Activated naive CD4-positive, alpha-beta T cell treated with Interleukin-2 at 50 U/mL for 16 hours (primary cell): ENCODE measurements at regions not wholly inside any gene's neighbourhood (a gene's known extent, or its start where the extent isn't known, plus 50 kb on each side); places are given as distances from the start of the nearest gene placed in this dataset.

Source experiments
- DNase-seq: peaks from one replicate; pipeline ENCODE4 v3.0.0-alpha.2; 2020

DNA sequence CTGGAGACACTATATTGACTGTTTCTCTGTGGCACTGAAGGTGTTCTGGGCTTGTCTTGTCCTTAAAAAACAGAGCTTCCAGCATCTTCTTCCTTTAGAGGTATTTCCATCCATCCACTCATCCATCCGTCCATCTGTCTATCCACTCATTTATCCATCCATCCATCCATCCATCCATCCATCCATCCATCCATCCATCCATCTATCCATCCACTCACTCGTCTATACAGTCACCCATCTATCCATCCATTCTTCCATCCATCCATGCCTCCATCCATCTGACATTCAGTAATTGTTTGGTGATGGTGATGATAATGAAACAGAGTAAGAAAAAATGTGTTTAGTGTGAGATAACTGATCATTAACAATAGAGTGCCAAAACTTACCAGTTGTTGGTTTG lies 334.8 kb downstream of the NSG2 start:
- DNase-seq, result no peak

DNA sequence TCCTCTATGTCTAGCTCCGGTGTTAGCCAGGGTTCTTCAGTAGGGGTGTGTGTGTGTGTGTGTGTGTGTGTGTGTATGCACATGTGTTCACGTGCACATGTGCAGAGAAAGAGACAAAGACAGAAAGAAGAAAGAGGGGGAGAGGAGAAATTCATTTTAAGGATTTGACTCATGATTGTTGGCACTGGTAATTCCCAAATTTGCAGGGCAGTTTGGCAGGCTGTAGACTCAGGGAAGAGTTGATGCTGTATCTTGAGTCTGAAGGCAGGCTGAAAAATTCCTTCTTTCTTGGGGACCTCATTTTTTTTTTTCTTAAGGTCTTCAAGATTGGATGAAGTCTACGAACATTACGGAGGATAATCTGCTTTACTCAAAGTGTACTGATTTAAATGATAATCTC lies 335.7 kb downstream of the NSG2 start:
- no peak for DNase-seq

DNA sequence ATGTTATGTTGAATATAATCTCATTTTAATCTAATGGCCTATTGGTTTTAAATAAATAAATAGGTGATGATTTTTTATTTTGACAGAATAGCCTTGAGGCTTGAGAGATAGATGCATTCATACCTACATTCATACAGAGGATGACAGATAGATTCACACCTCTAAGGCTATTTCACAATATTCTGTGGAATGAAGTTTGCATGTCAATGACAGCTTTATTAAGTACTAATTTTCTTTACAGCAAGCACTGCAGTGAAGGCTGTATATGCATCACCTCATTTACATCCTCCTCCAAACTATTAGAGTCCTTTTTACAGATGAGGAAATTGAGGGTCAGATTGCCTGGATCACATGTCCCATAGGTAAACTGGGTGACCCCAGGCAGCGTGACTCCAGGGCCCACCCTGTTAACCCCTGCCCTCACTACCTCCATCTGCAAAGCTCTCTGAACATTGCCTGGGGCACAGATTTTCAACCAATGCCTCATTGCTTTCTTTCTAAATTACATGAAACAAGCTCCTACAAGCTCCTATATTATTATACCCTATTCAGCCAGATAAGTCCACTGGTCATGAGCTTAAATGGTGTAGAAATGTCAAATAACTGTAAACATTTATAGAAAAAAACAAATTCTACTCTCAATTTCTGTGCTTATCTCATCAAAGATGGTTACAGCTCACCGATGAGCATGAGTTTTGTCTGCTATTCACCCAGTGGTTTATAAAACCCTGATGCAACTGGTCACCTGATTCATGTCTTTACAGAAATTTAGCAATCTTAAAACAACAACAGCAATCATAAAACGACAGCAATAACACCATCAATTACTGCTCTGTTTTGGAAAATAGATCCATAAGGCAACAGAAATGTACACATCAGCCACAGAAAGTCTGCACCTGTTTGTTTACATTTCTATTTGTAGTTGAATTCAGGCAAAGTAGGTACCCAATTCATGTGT lies 338.0 kb downstream of the NSG2 start:
- no peak for DNase-seq

DNA sequence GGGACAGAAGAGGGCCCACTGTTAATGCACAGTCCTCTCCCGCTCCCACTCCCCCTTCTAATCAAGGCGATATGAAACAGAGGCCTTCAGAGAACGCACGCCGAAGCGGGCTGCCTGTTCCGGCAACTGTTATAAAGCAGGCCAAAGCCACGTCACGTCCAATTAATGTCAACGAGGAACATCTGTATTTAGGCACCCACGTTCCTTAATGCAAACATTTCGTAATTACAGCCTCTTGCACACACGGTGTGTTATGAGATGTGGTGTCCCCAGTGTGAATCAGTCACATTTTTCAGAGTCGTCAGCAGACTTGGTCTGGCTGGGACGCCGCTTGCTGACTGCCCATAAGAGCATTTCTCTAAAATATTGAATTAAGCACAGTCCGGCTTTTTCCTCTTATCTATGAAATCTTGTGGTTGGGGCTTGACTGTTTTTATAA lies 339.0 kb downstream of the NSG2 start:
- no peak for DNase-seq

DNA sequence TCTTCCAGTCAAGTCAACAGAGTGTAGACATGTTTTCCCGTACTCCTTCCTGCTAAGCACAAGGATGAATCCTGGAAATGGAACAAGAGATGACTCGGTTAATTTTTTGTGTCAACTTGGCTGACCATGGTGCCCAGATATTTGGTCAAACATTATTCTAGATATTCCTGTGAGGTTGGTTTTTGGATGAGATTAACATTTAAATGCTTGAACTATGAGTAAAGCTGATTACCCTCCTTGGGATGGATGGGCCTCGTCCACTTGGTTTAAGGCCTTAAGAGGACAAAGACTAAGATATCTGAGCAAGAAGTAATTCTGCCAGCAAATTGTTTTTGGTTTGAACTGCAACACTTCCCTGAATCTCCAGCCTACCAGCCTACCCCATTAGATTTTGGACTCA lies 338.1 kb upstream of the MSX2 start:
- DNase-seq, result no peak

DNA sequence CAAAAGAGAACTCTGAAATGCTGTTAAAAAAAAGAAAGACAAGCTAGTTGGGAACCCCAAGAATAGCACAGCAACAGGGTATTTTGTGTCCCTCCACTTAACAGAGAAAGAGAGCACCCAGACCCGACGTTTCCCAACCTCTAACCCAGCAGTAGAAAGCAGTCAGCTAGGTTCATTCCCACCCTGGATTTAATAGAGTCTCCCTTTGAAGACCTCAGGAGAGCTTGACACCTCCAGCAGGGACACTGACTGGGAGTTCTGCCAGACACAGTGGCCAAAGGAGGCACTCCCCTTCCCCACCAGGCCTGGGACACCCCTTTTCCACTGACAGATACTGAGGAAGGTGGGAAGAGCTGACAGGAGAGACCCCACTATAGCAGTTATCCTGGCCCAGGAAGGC lies 337.5 kb upstream of the MSX2 start:
- no peak for DNase-seq

DNA sequence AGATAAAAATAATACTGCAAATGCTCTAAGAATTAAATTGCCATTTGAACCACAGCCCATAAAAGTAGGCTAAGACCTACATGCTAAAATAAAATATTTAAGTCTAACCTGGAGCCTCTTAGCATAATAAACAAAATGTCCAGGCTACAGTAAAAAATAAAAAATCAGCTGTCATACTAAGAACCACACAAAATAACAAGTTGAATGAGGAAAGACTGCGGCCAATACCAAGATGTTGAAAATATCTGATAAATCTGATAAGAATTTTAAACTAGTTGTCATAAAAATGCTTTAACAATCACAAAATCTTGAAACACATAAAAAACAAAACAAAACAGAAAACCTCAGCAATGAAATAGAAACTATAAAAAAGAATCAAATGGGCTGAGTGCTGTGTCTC lies 336.9 kb upstream of the MSX2 start:
- no peak for DNase-seq

DNA sequence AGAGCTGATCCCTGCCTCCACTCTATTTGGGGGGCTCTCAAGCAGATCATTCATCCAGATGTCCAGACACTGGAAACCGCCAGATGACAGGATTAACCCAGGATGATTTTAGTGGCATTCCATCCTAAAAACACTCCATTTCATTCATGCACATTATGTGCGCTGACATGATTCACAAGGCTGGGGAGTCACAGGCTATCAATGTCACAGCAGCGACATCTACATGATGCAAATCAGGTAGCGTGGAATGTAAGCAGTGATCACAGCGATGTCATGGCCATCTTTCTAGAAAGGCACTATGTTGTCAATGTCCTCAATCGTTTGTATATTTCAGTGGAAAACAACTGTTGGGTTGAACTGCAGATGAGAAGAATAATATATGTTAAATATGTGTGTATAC lies 331.5 kb upstream of the MSX2 start:
- DNase-seq, result no peak

DNA sequence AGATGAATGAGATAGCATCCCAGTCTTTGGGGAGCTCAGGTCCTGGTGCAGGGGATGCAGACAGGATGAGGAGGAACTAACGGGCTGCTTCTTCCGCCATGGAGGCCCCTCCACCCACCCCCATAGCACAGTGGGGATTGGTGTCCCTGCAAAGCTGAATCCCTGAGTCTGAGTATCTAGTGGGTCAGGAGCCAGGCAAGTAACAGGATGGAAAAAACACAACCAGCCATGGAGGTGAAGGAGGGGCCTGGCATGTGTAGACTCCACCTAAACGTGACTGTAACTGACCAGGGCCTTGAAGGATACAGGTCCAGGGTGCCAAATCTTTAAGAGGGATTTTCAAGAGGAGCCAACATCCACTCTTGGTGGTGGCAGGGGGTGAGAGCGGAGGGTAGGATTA lies 327.8 kb upstream of the MSX2 start:
- DNase-seq, result no peak

DNA sequence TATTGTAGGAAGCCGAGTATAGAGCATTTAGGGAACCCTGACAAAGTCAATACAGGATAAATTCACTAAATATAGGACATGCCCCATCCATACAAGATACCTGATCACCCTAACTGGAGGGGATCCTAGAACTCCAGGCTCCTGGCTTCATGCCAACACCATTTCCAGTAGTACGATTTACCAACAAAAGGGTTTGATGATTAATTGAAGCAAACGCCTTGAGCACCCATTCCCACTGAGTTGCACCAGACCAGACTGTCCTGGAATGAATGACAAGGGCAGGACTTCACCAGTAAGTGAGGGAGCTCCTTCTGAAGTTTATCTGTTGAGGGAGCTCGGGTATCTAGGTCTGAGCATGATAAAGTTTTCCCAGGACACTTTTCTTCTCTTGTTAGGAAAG lies 327.2 kb upstream of the MSX2 start:
- DNase-seq, result no peak

- no peak for DNase-seq
These were observed 326.2 kb upstream of the MSX2 start for GRCh38 chr5:174398171-174398570.

- DNase-seq, result no peak
These were observed 325.0 kb upstream of the MSX2 start for GRCh38 chr5:174399411-174399810.

GRCh38 chr5:174400461-174400860 lies 323.9 kb upstream of the MSX2 start:
- no peak for DNase-seq

DNA sequence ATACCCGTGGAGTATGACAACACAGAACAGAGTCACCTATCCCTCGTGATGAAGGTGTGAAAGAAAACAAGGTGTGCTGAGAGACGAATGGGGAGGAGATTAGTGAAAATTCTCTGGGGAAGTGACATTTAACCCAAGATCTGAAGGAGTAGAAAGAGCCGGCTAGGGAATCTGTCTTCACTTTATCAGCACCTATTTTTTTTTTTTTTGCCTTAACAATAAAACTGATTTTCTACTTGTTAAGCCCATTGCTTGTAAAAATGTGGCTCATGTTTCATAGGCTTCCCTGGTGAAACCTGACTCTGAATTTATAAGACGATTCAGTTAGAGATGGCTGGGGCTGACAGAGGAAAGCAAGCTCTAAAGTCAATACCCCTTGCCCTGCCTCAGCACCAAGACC lies 322.6 kb upstream of the MSX2 start:
- no peak for DNase-seq

DNA sequence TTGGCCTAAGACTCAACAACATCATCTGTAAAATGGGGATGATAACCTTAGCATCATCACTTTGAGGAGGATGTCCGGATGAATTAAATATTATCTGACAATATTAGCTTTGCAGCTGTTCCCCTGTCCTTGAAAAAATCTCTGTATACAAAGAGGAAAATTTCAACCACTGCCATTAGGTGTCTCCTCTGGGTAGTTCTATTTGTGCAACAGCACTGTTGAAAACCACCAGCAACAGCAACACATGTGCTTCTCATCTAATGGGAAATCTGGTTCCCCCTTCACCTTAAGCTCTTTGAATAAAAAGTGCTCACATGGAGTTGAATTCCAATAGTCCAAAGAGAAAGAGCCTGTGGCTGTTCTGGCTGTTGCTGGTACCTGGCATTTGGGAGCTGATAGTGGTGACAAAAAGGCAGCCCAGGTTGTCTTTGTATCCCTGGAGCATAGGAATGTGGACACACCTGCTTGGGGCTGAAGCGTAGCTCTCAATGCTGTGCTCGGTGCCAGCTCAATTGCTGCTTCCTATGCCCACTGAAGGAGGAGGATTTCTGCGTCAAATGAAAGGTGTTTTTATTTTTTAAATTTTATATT lies 322.1 kb upstream of the MSX2 start:
- no peak for DNase-seq

GRCh38 chr5:174404848-174405247 lies 319.5 kb upstream of the MSX2 start:
- no peak for DNase-seq

- DNase-seq, result no peak
These were observed 315.3 kb upstream of the MSX2 start for GRCh38 chr5:174409070-174409469.

DNA sequence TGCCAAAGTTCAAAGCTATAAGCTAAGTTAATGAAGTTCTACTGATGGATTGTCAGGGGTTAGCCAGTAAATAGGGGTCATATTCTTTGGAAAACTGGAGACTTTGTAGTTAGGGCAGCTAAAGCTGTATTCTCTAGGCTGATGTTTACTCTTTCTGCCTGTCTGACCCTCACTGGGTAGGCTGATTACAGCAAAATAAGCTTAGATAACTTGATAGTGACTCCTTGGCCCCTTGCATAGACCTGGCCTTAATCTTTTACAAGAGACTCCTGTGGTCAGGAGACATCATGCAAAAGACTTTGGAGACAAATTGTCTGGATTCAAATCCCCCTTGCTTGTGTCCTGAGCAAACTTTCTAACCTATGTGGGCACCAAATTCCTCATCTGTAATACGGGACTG lies 314.4 kb upstream of the MSX2 start:
- DNase-seq, result no peak

DNA sequence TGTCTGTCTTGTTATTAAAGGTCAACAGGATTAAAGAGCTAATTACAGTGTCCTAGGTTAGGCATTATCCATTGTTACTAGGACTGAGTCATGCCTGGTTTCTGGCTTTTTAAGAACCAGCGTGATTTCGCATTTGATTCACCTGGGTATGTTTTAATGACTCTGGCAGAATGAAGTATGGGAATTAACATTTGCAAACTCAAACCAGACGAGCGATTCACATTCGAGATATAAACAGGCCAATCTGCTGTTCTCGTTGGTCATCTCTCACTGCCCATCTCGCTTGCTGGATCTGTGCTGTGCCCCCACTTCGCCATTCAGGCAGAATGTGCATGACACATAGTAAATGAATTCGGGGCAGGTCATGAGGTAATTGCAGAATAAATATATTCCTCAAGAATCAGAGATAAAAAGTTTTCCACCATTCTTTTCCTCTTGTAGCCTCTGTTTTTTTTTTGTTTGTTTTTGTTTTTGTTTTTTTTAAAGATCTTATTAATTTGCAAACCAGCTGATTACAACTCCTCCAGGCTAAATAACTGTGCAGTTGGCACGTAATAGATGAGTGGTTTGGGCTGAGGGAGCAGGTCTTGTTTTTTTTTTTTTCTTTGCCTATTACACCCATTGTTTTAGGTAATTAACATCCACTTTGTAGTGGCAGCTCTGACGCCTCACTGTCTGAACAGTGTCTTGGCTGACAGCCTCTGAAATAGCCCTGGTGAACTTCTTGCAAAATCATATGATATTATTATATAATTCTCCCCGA lies 313.5 kb upstream of the MSX2 start:
- no peak for DNase-seq

- no peak for DNase-seq
These were observed 312.9 kb upstream of the MSX2 start for GRCh38 chr5:174411479-174411819.

DNA sequence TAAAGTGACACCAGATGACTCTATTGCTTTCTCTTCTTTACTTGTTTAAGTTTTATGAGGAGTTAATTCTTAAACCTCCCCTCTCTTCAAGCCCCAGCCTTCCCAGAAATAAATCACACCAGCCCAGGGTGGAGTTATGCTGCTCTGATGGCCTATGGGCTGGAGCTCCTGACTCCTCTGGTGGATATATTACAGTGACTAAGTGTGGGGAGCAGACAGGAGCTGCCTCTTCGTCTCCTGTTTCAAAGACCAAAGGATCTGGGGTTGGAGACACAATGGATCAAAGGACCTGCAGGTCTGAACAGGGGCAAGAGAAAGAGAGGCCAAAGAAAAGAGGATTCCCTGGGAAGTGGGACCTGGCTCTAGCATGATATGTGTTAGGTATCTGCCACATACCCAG lies 312.0 kb upstream of the MSX2 start:
- no peak for DNase-seq

GRCh38 chr5:174412941-174413340 lies 311.4 kb upstream of the MSX2 start:
- no peak for DNase-seq

- no peak for DNase-seq
These were observed 310.6 kb upstream of the MSX2 start for GRCh38 chr5:174413567-174414314.
